ENCODE measurements at regions not wholly inside any gene's neighbourhood (a gene's known extent, or its start where the extent isn't known, plus 50 kb on each side); places are given as distances from the start of the nearest gene placed in this dataset.

GRCh38 chr12:124150168-124150567 lies 144.7 kb upstream of the RFLNA start:
- no peak for TF ChIP-seq LCORL (IDR thresholded peaks at IDR 0.05)
- TF ChIP-seq LCORL (CRISPR knock-in tag; IDR thresholded peaks at IDR 0.05) = no peak
- TF ChIP-seq CTCF (CRISPR knock-in tag; IDR thresholded peaks at IDR 0.05) = no peak
- no peak for TF ChIP-seq TCF12 (IDR thresholded peaks at IDR 0.05)
- no peak for TF ChIP-seq TCF12 (CRISPR knock-in tag; IDR thresholded peaks at IDR 0.05)
- no peak for TF ChIP-seq FIP1L1 (IDR thresholded peaks at IDR 0.05; ENCODE audit: borderline replicate concordance, insufficient read depth, low read depth, low read length)
- TF ChIP-seq JUNB (CRISPR knock-in tag; IDR thresholded peaks at IDR 0.05; ENCODE audit: borderline replicate concordance) = no peak
- TF ChIP-seq REPIN1 (CRISPR knock-in tag; IDR thresholded peaks at IDR 0.05; ENCODE audit: borderline replicate concordance, low read depth) = no peak
- no peak for TF ChIP-seq ZNF83 (CRISPR knock-in tag; IDR thresholded peaks at IDR 0.05; ENCODE audit: borderline replicate concordance)
- TF ChIP-seq SMAD1 (CRISPR knock-in tag; IDR thresholded peaks at IDR 0.05; ENCODE audit: borderline replicate concordance, low read depth) = no peak
